ENCODE measurements at regions not wholly inside any gene's neighbourhood (a gene's known extent, or its start where the extent isn't known, plus 50 kb on each side); places are given as distances from the start of the nearest gene placed in this dataset.

- H2AFZ ChIP-seq (ENCODE audit: low read length) = no peak overlapping the region
- H3K23ac ChIP-seq (ENCODE audit: insufficient read length, low read depth, low read length) = no peak overlapping the region
- H4K8ac ChIP-seq (replicated peaks; ENCODE audit: insufficient read length, low read depth, low read length) = no peak overlapping the region
- no peak overlapping the region for H2BK15ac ChIP-seq (ENCODE audit: low read depth, low read length)
- Mint-ChIP-seq H3K4me3 (no peak overlapping the region), H3K4me1 (peaks cover 4 to 8% of the 10 kb centered on the region in 2 experiments; a peak in 3 of 4 replicates), H3K27ac (no peak overlapping the region), H3K36me3 (ENCODE audit: insufficient read depth in 1 of 3, low read depth in 3 of 3) (no peaks in the 10 kb centered on the region), H3K9me3 (no peaks in the 10 kb centered on the region), H3K27me3 (ENCODE audit: low read depth) (no peaks in the 10 kb centered on the region)
- no peak overlapping the region for H2BK120ac ChIP-seq (ENCODE audit: low read depth, low read length, poor library complexity, severe bottlenecking)
- no peaks in the 10 kb centered on the region for H3K27me3 ChIP-seq (ENCODE audit: insufficient read depth, low read length)
- no peak overlapping the region for H3K9ac ChIP-seq (ENCODE audit: extremely low read depth, insufficient read length, low read length)
- no peak overlapping the region for H2AK5ac ChIP-seq (ENCODE audit: insufficient read length, low read length)
- H2BK12ac ChIP-seq (ENCODE audit: insufficient read length, low read depth, low read length) = no peak overlapping the region
- no peak overlapping the region for H2BK20ac ChIP-seq (ENCODE audit: low read depth, low read length, poor library complexity, severe bottlenecking)
- H3K27ac ChIP-seq (ENCODE audit: insufficient read length, low read depth, low read length) = no peak overlapping the region
- TF ChIP-seq CTCF (conservative IDR thresholded peaks at IDR 0.05) = no peak
- H3K14ac ChIP-seq (ENCODE audit: insufficient read depth, low read length) = no peak overlapping the region
- H3K4me1 ChIP-seq (ENCODE audit: insufficient read depth, low read length) = no peaks in the 10 kb centered on the region; the same call in 1 of the 2 replicates
- no peak overlapping the region for H3K4ac ChIP-seq (ENCODE audit: low read depth, low read length)
- no peak overlapping the region for H4K5ac ChIP-seq (ENCODE audit: insufficient read length, low read depth, low read length)
- H3K9me3 ChIP-seq (ENCODE audit: control insufficient read depth, low read depth, low read length) = no peaks in the 10 kb centered on the region
- no peak overlapping the region for H4K91ac ChIP-seq (ENCODE audit: insufficient read length, low read depth, low read length)
- H3T11ph ChIP-seq (ENCODE audit: low read length) = no peak overlapping the region
- no peaks in the 10 kb centered on the region for H3K79me2 ChIP-seq (ENCODE audit: insufficient read depth, low read length)
- H3K4me2 ChIP-seq (ENCODE audit: insufficient read depth, insufficient read length, low read length) = no peak overlapping the region
- H3K79me1 ChIP-seq (ENCODE audit: insufficient read depth, low read depth, low read length, poor library complexity, severe bottlenecking) = no peaks in the 10 kb centered on the region
- no peaks in the 10 kb centered on the region for H4K20me1 ChIP-seq (ENCODE audit: control insufficient read depth, insufficient read depth, insufficient read length)
- DNase-seq = no peak
- no peak overlapping the region for H3K18ac ChIP-seq (ENCODE audit: insufficient read length, low read depth, low read length)
- no peak overlapping the region for H2BK5ac ChIP-seq (ENCODE audit: insufficient read length, low read length)
- H3K56ac ChIP-seq (ENCODE audit: insufficient read length, low read depth, low read length) = no peak overlapping the region
- H3K23me2 ChIP-seq (ENCODE audit: insufficient read length, low read depth, low read length, poor library complexity, severe bottlenecking) = no peaks in the 10 kb centered on the region
- WGBS (ENCODE audit: extremely low coverage, insufficient read length, low lambda C conversion rate) = no CpG with 5 or more reads among the region's 2 CpGs
These were observed 1268.7 kb upstream of the PCDH20 start for GRCh38 chr13:62684359-62684758.
